Right lobe of liver (tissue), 4 donors: ENCODE measurements at regions not wholly inside any gene's neighbourhood (a gene's known extent, or its start where the extent isn't known, plus 50 kb on each side); places are given as distances from the start of the nearest gene placed in this dataset.

Source experiments
- POLR2A ChIP-seq: fragments of 450-650 bp; IDR thresholded peaks from one replicate; pipeline ENCODE4 v1.6.1; 2017; ENCODE audit warnings: antibody characterized with exemption, mild to moderate bottlenecking
- TF ChIP-seq, protein P1 (sequence below), 4 donors: fragments of 200-600 bp in 3 of 4; fragments of 450-650 bp in 1 of 4; IDR thresholded peaks; one replicate each; pipeline versions ENCODE4 v1.5.1 to v1.8.0; 2016 to 2022; ENCODE audit warnings: antibody characterized with exemption in 4 of 4, mild to moderate bottlenecking in 2 of 4
- donor health status: DM: no; HTN: no; CAD: no.
- donor health status: DM: no; HTN: no; CAD: no.
- donor health status: DM: no; HTN: yes; CAD: no.

DNA sequence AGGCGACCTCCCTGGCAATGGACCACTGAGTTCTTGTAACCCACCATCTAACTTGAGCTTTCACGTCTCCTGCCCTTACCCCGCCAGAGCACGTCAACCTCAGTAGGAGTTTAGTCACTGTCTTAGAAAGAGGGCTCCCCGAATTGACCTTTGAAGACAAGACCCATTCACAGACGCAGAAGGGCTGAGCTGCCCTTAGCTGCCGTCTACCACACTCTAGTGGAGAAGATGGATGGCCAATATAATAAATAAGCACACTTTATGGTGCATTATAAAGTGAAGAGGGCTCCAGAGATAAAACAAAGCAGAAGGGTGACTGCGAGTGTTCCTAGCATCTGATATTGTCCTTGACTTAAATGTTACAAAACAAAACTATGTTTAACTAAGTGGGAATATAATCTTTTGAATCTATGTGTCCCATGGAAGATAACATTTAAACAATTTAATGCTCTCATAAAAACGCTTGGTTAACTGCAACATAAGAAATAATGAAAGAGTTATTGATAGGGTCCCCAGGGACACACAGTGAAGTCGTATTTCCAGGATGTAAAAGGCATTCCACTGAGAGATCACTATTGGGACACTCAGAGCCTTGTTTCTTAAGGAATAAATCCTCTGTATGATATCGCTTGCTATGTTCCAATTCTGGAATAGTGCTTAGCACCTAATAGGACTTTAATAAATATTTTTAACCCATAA lies 261.1 kb downstream of the THBS2 start:
- TF ChIP-seq, protein P1, sequence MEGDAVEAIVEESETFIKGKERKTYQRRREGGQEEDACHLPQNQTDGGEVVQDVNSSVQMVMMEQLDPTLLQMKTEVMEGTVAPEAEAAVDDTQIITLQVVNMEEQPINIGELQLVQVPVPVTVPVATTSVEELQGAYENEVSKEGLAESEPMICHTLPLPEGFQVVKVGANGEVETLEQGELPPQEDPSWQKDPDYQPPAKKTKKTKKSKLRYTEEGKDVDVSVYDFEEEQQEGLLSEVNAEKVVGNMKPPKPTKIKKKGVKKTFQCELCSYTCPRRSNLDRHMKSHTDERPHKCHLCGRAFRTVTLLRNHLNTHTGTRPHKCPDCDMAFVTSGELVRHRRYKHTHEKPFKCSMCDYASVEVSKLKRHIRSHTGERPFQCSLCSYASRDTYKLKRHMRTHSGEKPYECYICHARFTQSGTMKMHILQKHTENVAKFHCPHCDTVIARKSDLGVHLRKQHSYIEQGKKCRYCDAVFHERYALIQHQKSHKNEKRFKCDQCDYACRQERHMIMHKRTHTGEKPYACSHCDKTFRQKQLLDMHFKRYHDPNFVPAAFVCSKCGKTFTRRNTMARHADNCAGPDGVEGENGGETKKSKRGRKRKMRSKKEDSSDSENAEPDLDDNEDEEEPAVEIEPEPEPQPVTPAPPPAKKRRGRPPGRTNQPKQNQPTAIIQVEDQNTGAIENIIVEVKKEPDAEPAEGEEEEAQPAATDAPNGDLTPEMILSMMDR (IDR thresholded peaks at IDR 0.05): no peak
- TF ChIP-seq POLR2A: no peak
